ENCODE measurements at regions not wholly inside any gene's neighbourhood (a gene's known extent, or its start where the extent isn't known, plus 50 kb on each side); places are given as distances from the start of the nearest gene placed in this dataset.

DNA sequence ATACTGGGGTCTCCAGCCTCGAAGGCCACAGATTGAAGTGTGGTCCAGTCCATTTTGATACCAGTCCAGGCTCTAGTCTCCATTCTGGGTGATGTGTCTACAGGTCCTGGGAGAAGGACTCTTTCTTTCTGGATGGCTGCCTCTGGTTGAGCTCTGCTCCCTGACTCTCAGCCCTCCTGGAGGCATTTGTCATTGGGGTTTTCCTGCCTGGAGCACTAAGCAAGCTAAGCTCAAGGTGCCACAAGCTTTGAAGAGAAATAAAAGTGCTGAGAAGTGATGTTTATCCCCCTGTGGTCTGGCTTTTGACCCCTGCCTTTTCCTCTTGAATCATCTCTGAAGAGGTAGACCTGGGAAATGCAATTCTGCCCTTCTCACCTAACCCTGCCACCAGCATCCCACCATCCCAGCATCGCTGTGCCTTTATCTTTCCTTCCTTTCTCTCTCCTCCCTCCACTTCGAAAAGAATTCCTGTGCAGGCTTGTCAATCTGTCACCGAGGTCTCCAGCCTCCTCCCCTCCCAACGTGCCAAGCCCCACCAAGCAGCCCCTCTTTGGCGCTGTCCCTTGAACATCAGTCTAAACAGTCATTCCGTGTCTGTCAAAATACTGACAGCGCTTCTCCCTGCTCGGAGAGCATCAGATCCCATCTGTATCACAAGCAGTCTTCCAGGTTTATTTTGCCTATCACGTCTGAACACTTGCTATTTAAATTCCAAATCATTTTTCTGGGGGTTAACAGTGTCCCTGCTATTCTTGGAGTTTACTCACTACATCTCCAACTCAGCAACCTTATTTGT, 334.6 kb upstream of the SLC14A2 start:
- Mint-ChIP-seq H3K4me3 (no peak overlapping the region), H3K27ac (no peak overlapping the region), H3K4me1 (ENCODE audit: low read depth) (no peaks in the 10 kb centered on the region), H3K27me3 (no peaks in the 10 kb centered on the region), H3K36me3 (ENCODE audit: low read depth) (no peaks in the 10 kb centered on the region), H3K9me3 (no peaks in the 10 kb centered on the region)
- Histone ChIP-seq H3K27me3 (ENCODE audit: control insufficient read depth in 1 of 2, insufficient read depth in 2 of 2, low read length in 2 of 2) (no peaks in the 10 kb centered on the region), H3K4me1 (ENCODE audit: insufficient read depth, low read length) (no peaks in the 10 kb centered on the region), H3K9me3 (ENCODE audit: control insufficient read depth in 1 of 2, insufficient read depth in 1 of 2, low read length in 2 of 2) (no peaks in the 10 kb centered on the region), H3K4me3 (ENCODE audit: low read length) (no peak overlapping the region), H3K27ac (ENCODE audit: low read depth in 1 of 2, low read length in 2 of 2) (no peak overlapping the region), H3K36me3 (ENCODE audit: insufficient read depth, low read length) (no peaks in the 10 kb centered on the region)
- ChIA-PET POLR2A (no interaction called here), CTCF (no interaction called here)
- intact Hi-C loops (cut with DNase I, micrococcal nuclease) = no loop called here
- TF ChIP-seq, protein P1, sequence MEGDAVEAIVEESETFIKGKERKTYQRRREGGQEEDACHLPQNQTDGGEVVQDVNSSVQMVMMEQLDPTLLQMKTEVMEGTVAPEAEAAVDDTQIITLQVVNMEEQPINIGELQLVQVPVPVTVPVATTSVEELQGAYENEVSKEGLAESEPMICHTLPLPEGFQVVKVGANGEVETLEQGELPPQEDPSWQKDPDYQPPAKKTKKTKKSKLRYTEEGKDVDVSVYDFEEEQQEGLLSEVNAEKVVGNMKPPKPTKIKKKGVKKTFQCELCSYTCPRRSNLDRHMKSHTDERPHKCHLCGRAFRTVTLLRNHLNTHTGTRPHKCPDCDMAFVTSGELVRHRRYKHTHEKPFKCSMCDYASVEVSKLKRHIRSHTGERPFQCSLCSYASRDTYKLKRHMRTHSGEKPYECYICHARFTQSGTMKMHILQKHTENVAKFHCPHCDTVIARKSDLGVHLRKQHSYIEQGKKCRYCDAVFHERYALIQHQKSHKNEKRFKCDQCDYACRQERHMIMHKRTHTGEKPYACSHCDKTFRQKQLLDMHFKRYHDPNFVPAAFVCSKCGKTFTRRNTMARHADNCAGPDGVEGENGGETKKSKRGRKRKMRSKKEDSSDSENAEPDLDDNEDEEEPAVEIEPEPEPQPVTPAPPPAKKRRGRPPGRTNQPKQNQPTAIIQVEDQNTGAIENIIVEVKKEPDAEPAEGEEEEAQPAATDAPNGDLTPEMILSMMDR (IDR thresholded peaks at IDR 0.05) = no peak
- DNase-seq = no peak
- no peak for ATAC-seq (ENCODE audit: poor library complexity)

DNA sequence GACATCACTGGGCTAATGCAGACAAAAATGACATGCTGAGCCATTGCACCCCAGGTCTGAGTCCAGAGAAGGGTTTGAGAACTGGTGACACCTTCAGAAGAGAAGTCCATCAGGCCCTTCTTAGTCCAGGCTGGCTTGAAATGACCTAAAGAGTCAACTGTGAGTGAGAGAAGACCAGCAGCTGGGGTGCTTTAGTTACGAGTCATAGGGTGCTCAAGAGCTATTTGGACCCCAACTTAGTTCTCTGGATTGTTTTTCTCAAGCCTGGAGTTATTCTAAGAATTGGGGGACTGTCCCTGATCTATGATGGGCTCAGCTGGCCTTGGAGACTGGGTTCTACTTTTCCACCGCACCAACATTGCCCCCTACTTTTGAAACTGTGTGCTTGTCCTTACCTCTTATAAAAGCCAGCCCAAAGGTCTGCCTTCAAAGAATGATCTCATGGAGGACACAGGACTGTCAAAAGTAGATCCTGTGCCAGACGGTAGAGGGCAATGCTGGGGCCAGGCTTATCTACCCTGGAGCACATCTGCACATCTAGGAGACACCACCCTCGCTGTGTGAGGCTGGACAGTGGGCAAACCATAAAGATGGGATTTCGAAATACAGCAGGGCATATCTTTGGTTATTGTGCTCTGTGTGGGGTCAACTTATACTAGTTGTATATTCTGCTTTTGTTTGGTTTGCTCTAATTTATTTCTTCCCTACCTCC, 333.0 kb upstream of the SLC14A2 start:
- Mint-ChIP-seq H3K9me3 (no peaks in the 10 kb centered on the region), H3K36me3 (ENCODE audit: low read depth) (no peaks in the 10 kb centered on the region), H3K4me1 (ENCODE audit: low read depth) (no peaks in the 10 kb centered on the region), H3K4me3 (no peak overlapping the region), H3K27me3 (no peaks in the 10 kb centered on the region), H3K27ac (no peak overlapping the region)
- Histone ChIP-seq H3K4me1 (ENCODE audit: insufficient read depth, low read length) (no peaks in the 10 kb centered on the region), H3K36me3 (ENCODE audit: insufficient read depth, low read length) (no peaks in the 10 kb centered on the region), H3K27me3 (ENCODE audit: control insufficient read depth in 1 of 2, insufficient read depth in 2 of 2, low read length in 2 of 2) (no peaks in the 10 kb centered on the region), H3K4me3 (ENCODE audit: low read length) (no peak overlapping the region), H3K27ac (ENCODE audit: low read depth in 1 of 2, low read length in 2 of 2) (no peak overlapping the region), H3K9me3 (ENCODE audit: control insufficient read depth in 1 of 2, insufficient read depth in 1 of 2, low read length in 2 of 2) (no peaks in the 10 kb centered on the region)
- POLR2A ChIA-PET = no interaction called here
- CTCF ChIA-PET = interaction anchor here (1.1 kb wide), 1 partner anchor 8 kb away, joined by 3 read pairs; no protein-coding TSS in a partner anchor
- intact Hi-C loops (cut with DNase I, micrococcal nuclease) = no loop called here
- TF ChIP-seq, protein P1 (IDR thresholded peaks at IDR 0.05) = no peak
- ATAC-seq (ENCODE audit: poor library complexity) (no peak), DNase-seq (no peak)

DNA sequence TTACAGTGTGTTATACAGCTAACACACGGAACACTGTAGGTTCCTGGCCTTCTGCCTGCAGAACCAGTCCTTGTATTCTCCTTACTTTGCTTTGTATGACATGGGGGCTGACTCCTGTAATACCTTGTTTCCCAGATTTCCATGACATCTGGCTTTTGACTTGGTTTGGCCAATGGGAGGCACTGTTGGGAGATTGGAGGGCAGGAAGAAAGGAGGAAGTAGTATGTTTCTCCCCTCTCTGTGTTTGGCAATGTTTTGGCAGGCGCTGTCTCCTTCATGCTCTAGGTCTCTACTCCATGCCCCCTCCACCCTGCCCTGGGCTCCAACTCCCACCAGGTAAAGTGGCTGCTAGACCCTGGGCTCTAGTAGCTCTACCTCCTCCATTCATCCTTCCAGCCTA, 331.1 kb upstream of the SLC14A2 start:
- H3K4me1 Mint-ChIP-seq (ENCODE audit: low read depth) = no peaks in the 10 kb centered on the region
- H3K36me3 Mint-ChIP-seq (ENCODE audit: low read depth) = no peaks in the 10 kb centered on the region
- Histone ChIP-seq H3K36me3 (ENCODE audit: insufficient read depth, low read length) (no peaks in the 10 kb centered on the region), H3K27ac (ENCODE audit: low read depth in 1 of 2, low read length in 2 of 2) (no peak overlapping the region), H3K4me1 (ENCODE audit: insufficient read depth, low read length) (no peaks in the 10 kb centered on the region), H3K4me3 (ENCODE audit: low read length) (no peak overlapping the region), H3K27me3 (ENCODE audit: control insufficient read depth in 1 of 2, insufficient read depth in 2 of 2, low read length in 2 of 2) (no peaks in the 10 kb centered on the region), H3K9me3 (ENCODE audit: control insufficient read depth in 1 of 2, insufficient read depth in 1 of 2, low read length in 2 of 2) (no peaks in the 10 kb centered on the region)
- no peak overlapping the region for H3K27ac Mint-ChIP-seq
- ChIA-PET CTCF (no interaction called here), POLR2A (no interaction called here)
- no peaks in the 10 kb centered on the region for H3K9me3 Mint-ChIP-seq
- no peak overlapping the region for H3K4me3 Mint-ChIP-seq
- DNase-seq (no peak), ATAC-seq (ENCODE audit: poor library complexity) (no peak)
- intact Hi-C loops (cut with DNase I, micrococcal nuclease) = no loop called here
- TF ChIP-seq, protein P1 (IDR thresholded peaks at IDR 0.05) = no peak
- no peaks in the 10 kb centered on the region for H3K27me3 Mint-ChIP-seq
